Panc1 (cell line): ENCODE measurements at regions not wholly inside any gene's neighbourhood (a gene's known extent, or its start where the extent isn't known, plus 50 kb on each side); places are given as distances from the start of the nearest gene placed in this dataset.

Experiments
- ATAC-seq: fragments of 200-7000 bp; cut with Tn5 transposase; 2 replicates; pipeline ENCODE4 v1.9.1; 2020; ENCODE audit warnings: mild to moderate bottlenecking, moderate library complexity
- BruUV-seq: library from RNA; stranded (reverse); fragments of 400-500 nt; replicated peaks from 2 replicates; lab custom pipeline; 2021; lab: Mats Ljungman, UMichigan
- CTCF ChIA-PET: fragments of 300-600 bp; sonication (Branson Sonifier 250); formaldehyde crosslinking; loops from one replicate; lab custom pipeline; 2022; ENCODE audit warnings: antibody characterized with exemption; lab: Charles Lee
- POLR2A ChIA-PET: fragments of 300-600 bp; sonication (Branson Sonifier 250); formaldehyde crosslinking; loops from one replicate; lab custom pipeline; 2022; ENCODE audit warnings: antibody characterized with exemption; lab: Charles Lee
- DNase-seq: peaks from one replicate; pipeline ENCODE4 v3.0.0-alpha.2; 2010; ENCODE audit warnings: low read depth, low spot score
- H3K27ac ChIP-seq: 2 replicates; pipeline ENCODE4 v1.5.1; 2011; ENCODE audit warnings: mild to moderate bottlenecking, low read length, inconsistent platforms
- H3K27me3 ChIP-seq: fragments of 200-500 bp; sonication (Bioruptor generic); 2 replicates; pipeline ENCODE4 v1.6.0; 2014; ENCODE audit warnings: low read length, inconsistent platforms; ENCODE audit not compliant: control insufficient read depth, insufficient read depth
- H3K36me3 ChIP-seq: fragments of 200-500 bp; sonication (Bioruptor generic); 2 replicates; pipeline ENCODE4 v1.5.1; 2014; ENCODE audit warnings: inconsistent platforms, mild to moderate bottlenecking, low read length, moderate library complexity; ENCODE audit not compliant: control insufficient read depth, insufficient read depth
- H3K4me1 ChIP-seq: 2 replicates; pipeline ENCODE4 v1.5.1; 2011; ENCODE audit warnings: inconsistent platforms, mild to moderate bottlenecking, low read length, moderate library complexity; ENCODE audit not compliant: control insufficient read depth, insufficient read depth
- H3K4me3 ChIP-seq, 2 experiments: 2 replicates each; pipeline ENCODE4 v1.5.1; 2011 to 2012; ENCODE audit warnings: low read depth in 2 of 2, low read length in 2 of 2, mild to moderate bottlenecking in 2 of 2, inconsistent platforms in 1 of 2, moderate library complexity in 1 of 2
- H3K9me3 ChIP-seq: fragments of 200-500 bp; sonication (Bioruptor generic); 2 replicates; pipeline ENCODE4 v1.5.1; 2014; ENCODE audit warnings: low read depth, mild to moderate bottlenecking, inconsistent platforms, low read length, moderate library complexity; ENCODE audit not compliant: control insufficient read depth, insufficient read depth
- POLR2AphosphoS5 ChIP-seq: IDR thresholded peaks from 2 replicates; pipeline ENCODE4 v1.6.1; 2012; ENCODE audit warnings: mild to moderate bottlenecking, low read depth, low read length, moderate library complexity
- SIN3A ChIP-seq: IDR thresholded peaks from 2 replicates; pipeline ENCODE4 v1.6.1; 2012; ENCODE audit warnings: low read depth, mild to moderate bottlenecking, low read length, moderate library complexity, borderline replicate concordance; ENCODE audit not compliant: insufficient read depth
- TCF7L2 ChIP-seq: IDR thresholded peaks from 2 replicates; pipeline ENCODE4 v1.6.1; 2011; ENCODE audit warnings: mild to moderate bottlenecking, low read depth, low read length, inconsistent platforms
- in situ Hi-C: cut with HindIII; loops from 2 replicates; pipeline ENCODE4 v1.10.0; 2016; ENCODE audit warnings: low sequenced_read_pairs, low pct_unique_long_range_greater_than_20kb
- intact Hi-C: fragments of 100-400 bp; cut with micrococcal nuclease; formaldehyde crosslinking; loops from one replicate; pipeline ENCODE4 v1.10.0; 2022; ENCODE audit not compliant: unreplicated experiment
- TF ChIP-seq, protein P1 (sequence below): fragments of 450-650 bp; IDR thresholded peaks from 2 replicates; pipeline ENCODE4 v1.5.1; 2017; ENCODE audit warnings: mild to moderate bottlenecking
- TF ChIP-seq, protein P2 (sequence below), 2 experiments: IDR thresholded peaks; 2 replicates each; pipeline ENCODE4 v1.6.1; 2011 to 2012; ENCODE audit warnings: low read depth in 2 of 2, control low read depth in 1 of 2, low read length in 1 of 2, mild to moderate bottlenecking in 1 of 2, moderate library complexity in 1 of 2; ENCODE audit not compliant: insufficient read depth in 1 of 2

GRCh38 chr18:3397031-3397750 lies 52.8 kb upstream of the TGIF1 start:
- H3K9me3 ChIP-seq, result no peaks in the 10 kb centered on the region
- H3K27ac ChIP-seq, result peak overlapping the region; percentile 1
- H3K4me3 ChIP-seq, result no peak overlapping the region
- BruUV-seq, result no TSS peak
- CTCF ChIA-PET, result no interaction called here
- H3K36me3 ChIP-seq, result no peaks in the 10 kb centered on the region
- no peak for DNase-seq
- no peaks in the 10 kb centered on the region for H3K4me1 ChIP-seq
- H3K27me3 ChIP-seq, result no peaks in the 10 kb centered on the region
- intact Hi-C loops (no loop called here), in situ Hi-C loops (no loop called here)
- POLR2A ChIA-PET, result interaction anchor here (0.8 to 0.9 kb wide), 2 partner anchors 12 to 56 kb away, joined by 3 to 4 read pairs; no protein-coding TSS in a partner anchor
- no peak for ATAC-seq
- TF ChIP-seq POLR2AphosphoS5 (no peak), TCF7L2 (no peak)
- TF ChIP-seq, protein P1, sequence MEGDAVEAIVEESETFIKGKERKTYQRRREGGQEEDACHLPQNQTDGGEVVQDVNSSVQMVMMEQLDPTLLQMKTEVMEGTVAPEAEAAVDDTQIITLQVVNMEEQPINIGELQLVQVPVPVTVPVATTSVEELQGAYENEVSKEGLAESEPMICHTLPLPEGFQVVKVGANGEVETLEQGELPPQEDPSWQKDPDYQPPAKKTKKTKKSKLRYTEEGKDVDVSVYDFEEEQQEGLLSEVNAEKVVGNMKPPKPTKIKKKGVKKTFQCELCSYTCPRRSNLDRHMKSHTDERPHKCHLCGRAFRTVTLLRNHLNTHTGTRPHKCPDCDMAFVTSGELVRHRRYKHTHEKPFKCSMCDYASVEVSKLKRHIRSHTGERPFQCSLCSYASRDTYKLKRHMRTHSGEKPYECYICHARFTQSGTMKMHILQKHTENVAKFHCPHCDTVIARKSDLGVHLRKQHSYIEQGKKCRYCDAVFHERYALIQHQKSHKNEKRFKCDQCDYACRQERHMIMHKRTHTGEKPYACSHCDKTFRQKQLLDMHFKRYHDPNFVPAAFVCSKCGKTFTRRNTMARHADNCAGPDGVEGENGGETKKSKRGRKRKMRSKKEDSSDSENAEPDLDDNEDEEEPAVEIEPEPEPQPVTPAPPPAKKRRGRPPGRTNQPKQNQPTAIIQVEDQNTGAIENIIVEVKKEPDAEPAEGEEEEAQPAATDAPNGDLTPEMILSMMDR, result no peak

- BruUV-seq, result no TSS peak
- peak overlapping the region; percentile 1; the same call in 1 of the 2 replicates for H3K27ac ChIP-seq
- ATAC-seq, result no peak
These were observed 52.2 kb upstream of the TGIF1 start for GRCh38 chr18:3397786-3398185.

More at GRCh38 chr18:3397786-3398185, 52.2 kb upstream of the TGIF1 start:
- Histone ChIP-seq H3K27me3 (no peaks in the 10 kb centered on the region), H3K9me3 (no peaks in the 10 kb centered on the region), H3K4me1 (peaks cover under 1% of the 10 kb centered on the region; the same call in 1 of the 2 replicates), H3K36me3 (no peaks in the 10 kb centered on the region), H3K4me3 (no peak overlapping the region)
- in situ Hi-C loops, result no loop called here
- intact Hi-C loops, result no loop called here
- TF ChIP-seq TCF7L2, result no peak
- TF ChIP-seq, protein P1, result no peak
- TF ChIP-seq, protein P2, sequence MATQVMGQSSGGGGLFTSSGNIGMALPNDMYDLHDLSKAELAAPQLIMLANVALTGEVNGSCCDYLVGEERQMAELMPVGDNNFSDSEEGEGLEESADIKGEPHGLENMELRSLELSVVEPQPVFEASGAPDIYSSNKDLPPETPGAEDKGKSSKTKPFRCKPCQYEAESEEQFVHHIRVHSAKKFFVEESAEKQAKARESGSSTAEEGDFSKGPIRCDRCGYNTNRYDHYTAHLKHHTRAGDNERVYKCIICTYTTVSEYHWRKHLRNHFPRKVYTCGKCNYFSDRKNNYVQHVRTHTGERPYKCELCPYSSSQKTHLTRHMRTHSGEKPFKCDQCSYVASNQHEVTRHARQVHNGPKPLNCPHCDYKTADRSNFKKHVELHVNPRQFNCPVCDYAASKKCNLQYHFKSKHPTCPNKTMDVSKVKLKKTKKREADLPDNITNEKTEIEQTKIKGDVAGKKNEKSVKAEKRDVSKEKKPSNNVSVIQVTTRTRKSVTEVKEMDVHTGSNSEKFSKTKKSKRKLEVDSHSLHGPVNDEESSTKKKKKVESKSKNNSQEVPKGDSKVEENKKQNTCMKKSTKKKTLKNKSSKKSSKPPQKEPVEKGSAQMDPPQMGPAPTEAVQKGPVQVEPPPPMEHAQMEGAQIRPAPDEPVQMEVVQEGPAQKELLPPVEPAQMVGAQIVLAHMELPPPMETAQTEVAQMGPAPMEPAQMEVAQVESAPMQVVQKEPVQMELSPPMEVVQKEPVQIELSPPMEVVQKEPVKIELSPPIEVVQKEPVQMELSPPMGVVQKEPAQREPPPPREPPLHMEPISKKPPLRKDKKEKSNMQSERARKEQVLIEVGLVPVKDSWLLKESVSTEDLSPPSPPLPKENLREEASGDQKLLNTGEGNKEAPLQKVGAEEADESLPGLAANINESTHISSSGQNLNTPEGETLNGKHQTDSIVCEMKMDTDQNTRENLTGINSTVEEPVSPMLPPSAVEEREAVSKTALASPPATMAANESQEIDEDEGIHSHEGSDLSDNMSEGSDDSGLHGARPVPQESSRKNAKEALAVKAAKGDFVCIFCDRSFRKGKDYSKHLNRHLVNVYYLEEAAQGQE (IDR thresholded peaks at IDR 0.05; ENCODE audit: insufficient read depth in 1 of 2, low read depth in 2 of 2, low read length in 1 of 2), result no peak
- no peak for TF ChIP-seq SIN3A
- TF ChIP-seq POLR2AphosphoS5, result no peak
- CTCF ChIA-PET, result no interaction called here
- DNase-seq, result no peak
- POLR2A ChIA-PET, result interaction anchor here (0.5 to 0.9 kb wide), 4 partner anchors 11 to 86 kb away, joined by 3 to 4 read pairs (median 4); no protein-coding TSS in a partner anchor
